H1 (cell line): ENCODE measurements at regions not wholly inside any gene's neighbourhood (a gene's known extent, or its start where the extent isn't known, plus 50 kb on each side); places are given as distances from the start of the nearest gene placed in this dataset.

ENCODE experiments used
- CTCF ChIA-PET: fragments of 300-600 bp; sonication (Branson Sonifier 250); formaldehyde crosslinking; loops from one replicate; lab custom pipeline; 2021; ENCODE audit not compliant: partially characterized antibody; lab: Charles Lee
- POLR2A ChIA-PET: fragments of 300-600 bp; sonication (Branson Sonifier 250); formaldehyde crosslinking; loops from one replicate; lab custom pipeline; 2021; ENCODE audit warnings: inconsistent platforms; ENCODE audit not compliant: partially characterized antibody; lab: Charles Lee
- DNase-seq, 2 experiments: peaks; one replicate each; pipeline versions ENCODE4 v3.0.0 to v3.0.0-alpha.2; 2010 to 2022; ENCODE audit warnings: low spot score in 2 of 2, low read depth in 1 of 2, mixed read lengths in 1 of 2
- FAIRE-seq: peaks from 2 replicates; lab custom pipeline; 2011; peaks lifted over from hg19 to GRCh38; lab: Jason Lieb, UNC
- H2AFZ ChIP-seq: 2 replicates; pipeline ENCODE4 v1.8.1; 2012; ENCODE audit warnings: low read length, inconsistent platforms
- H2AK5ac ChIP-seq: 2 replicates; pipeline ENCODE4 v1.6.1; 2013; ENCODE audit warnings: low read depth, low read length
- H2BK120ac ChIP-seq: replicated peaks from 2 replicates; pipeline ENCODE3; 2013; ENCODE audit warnings: low read depth, low read length, inconsistent platforms
- H2BK12ac ChIP-seq: 2 replicates; pipeline ENCODE4 v1.6.1; 2013; ENCODE audit warnings: low read depth, low read length
- H2BK15ac ChIP-seq: 2 replicates; pipeline ENCODE4 v1.6.1; 2013; ENCODE audit warnings: low read length
- H2BK20ac ChIP-seq: 2 replicates; pipeline ENCODE4 v1.6.1; 2013; ENCODE audit warnings: low read length
- H2BK5ac ChIP-seq: 2 replicates; pipeline ENCODE4 v1.6.1; 2013; ENCODE audit warnings: low read depth, low read length
- H3K14ac ChIP-seq: 2 replicates; pipeline ENCODE4 v1.6.1; 2013; ENCODE audit warnings: inconsistent platforms; ENCODE audit not compliant: insufficient read length
- H3K18ac ChIP-seq: 2 replicates; pipeline ENCODE4 v1.6.1; 2013; ENCODE audit warnings: low read length; ENCODE audit errors: extremely low read depth
- H3K23ac ChIP-seq: 2 replicates; pipeline ENCODE4 v1.6.1; 2013; ENCODE audit warnings: inconsistent platforms; ENCODE audit not compliant: insufficient read length
- H3K23me2 ChIP-seq: 2 replicates; pipeline ENCODE4 v1.6.1; 2013; ENCODE audit warnings: low read depth, low read length
- H3K27ac ChIP-seq: 2 replicates; pipeline ENCODE4 v1.6.1; 2011; ENCODE audit warnings: low read depth, low read length, inconsistent platforms
- H3K27me3 ChIP-seq, 4 experiments: replicated peaks in 1 of 4; 1 replicate in 1 of 4; 2 replicates in 3 of 4; pipeline versions ENCODE4 v1.6.1 to v1.8.1; 2011 to 2013; ENCODE audit warnings: low read length in 3 of 4, mild to moderate bottlenecking in 3 of 4, inconsistent platforms in 2 of 4, mixed read lengths in 2 of 4, moderate library complexity in 1 of 4; ENCODE audit not compliant: control insufficient read depth in 3 of 4, insufficient read depth in 3 of 4; ENCODE audit errors: extremely low read depth in 1 of 4
- H3K36me3 ChIP-seq, 4 experiments: 2 replicates each; pipeline versions ENCODE4 v1.6.1 to v1.8.1; 2011 to 2013; ENCODE audit warnings: mild to moderate bottlenecking in 4 of 4, low read length in 3 of 4, moderate library complexity in 2 of 4, control low read depth in 1 of 4, inconsistent platforms in 1 of 4; ENCODE audit not compliant: insufficient read depth in 4 of 4, control insufficient read depth in 2 of 4
- H3K4ac ChIP-seq: replicated peaks from 2 replicates; pipeline ENCODE3; 2013; ENCODE audit warnings: low read length, low read depth, mixed read lengths, inconsistent platforms; ENCODE audit not compliant: insufficient read length
- H3K4me1 ChIP-seq, 4 experiments: replicated peaks in 1 of 4; 1 replicate in 1 of 4; 2 replicates in 3 of 4; pipeline versions ENCODE4 v1.6.1 to v1.8.1; 2011 to 2013; ENCODE audit warnings: low read length in 3 of 4, inconsistent platforms in 2 of 4, mixed read lengths in 1 of 4; ENCODE audit not compliant: insufficient read depth in 4 of 4, control insufficient read depth in 3 of 4
- H3K4me2 ChIP-seq, 2 experiments: 2 replicates each; pipeline versions ENCODE4 v1.6.1 to v1.8.1; 2011 to 2013; ENCODE audit warnings: low read depth in 2 of 2, low read length in 2 of 2, control low read depth in 1 of 2, inconsistent platforms in 1 of 2, mild to moderate bottlenecking in 1 of 2; ENCODE audit not compliant: insufficient read depth in 1 of 2
- H3K4me3 ChIP-seq, 4 experiments: fragments of 200-600, 300-600 bp in 1 of 4; sonication (generic), shearing (Covaris generic), sonication (Bioruptor Twin) in 1 of 4; 2 replicates each; pipeline versions ENCODE4 v1.5.1 to v1.8.1; 2011 to 2016; ENCODE audit warnings: low read length in 4 of 4, low read depth in 3 of 4, control low read depth in 2 of 4, inconsistent platforms in 2 of 4, mild to moderate bottlenecking in 2 of 4, mixed read lengths in 1 of 4, moderate library complexity in 1 of 4; ENCODE audit not compliant: insufficient read depth in 2 of 4; ENCODE audit errors: extremely low read depth in 1 of 4
- H3K56ac ChIP-seq: replicated peaks from 2 replicates; pipeline ENCODE3; 2013; ENCODE audit warnings: low read depth, mild to moderate bottlenecking, mixed read lengths, low read length, inconsistent platforms; ENCODE audit not compliant: insufficient read length
- H3K79me1 ChIP-seq: 2 replicates; pipeline ENCODE4 v1.6.1; 2013; ENCODE audit warnings: low read depth, low read length, control low read depth
- H3K79me2 ChIP-seq, 2 experiments: 2 replicates each; pipeline versions ENCODE4 v1.6.1 to v1.8.1; 2012 to 2013; ENCODE audit warnings: low read length in 2 of 2, mild to moderate bottlenecking in 2 of 2, inconsistent platforms in 1 of 2; ENCODE audit not compliant: insufficient read depth in 2 of 2, control insufficient read depth in 1 of 2
- H3K9ac ChIP-seq, 4 experiments: replicated peaks in 1 of 4; 1 replicate in 1 of 4; 2 replicates in 3 of 4; pipeline versions ENCODE4 v1.6.1 to v1.8.1; 2011 to 2013; ENCODE audit warnings: low read depth in 3 of 4, low read length in 3 of 4, control low read depth in 2 of 4, mild to moderate bottlenecking in 2 of 4, moderate library complexity in 2 of 4, inconsistent platforms in 1 of 4; ENCODE audit errors: extremely low read depth in 1 of 4
- H3K9me3 ChIP-seq, 2 experiments: 2 replicates each; pipeline versions ENCODE4 v1.6.1 to v1.8.1; 2012 to 2013; ENCODE audit warnings: mild to moderate bottlenecking in 2 of 2, moderate library complexity in 2 of 2, control low read depth in 1 of 2, inconsistent platforms in 1 of 2, low read depth in 1 of 2, low read length in 1 of 2, mixed read lengths in 1 of 2; ENCODE audit not compliant: insufficient read depth in 2 of 2
- H4K20me1 ChIP-seq, 2 experiments: replicated peaks in 1 of 2; 2 replicates each; pipeline versions ENCODE3 to v1.8.1; 2011 to 2013; ENCODE audit warnings: inconsistent platforms in 2 of 2, low read length in 2 of 2, mild to moderate bottlenecking in 1 of 2; ENCODE audit not compliant: insufficient read depth in 2 of 2, control insufficient read depth in 1 of 2
- H4K5ac ChIP-seq: 2 replicates; pipeline ENCODE4 v1.6.1; 2013; ENCODE audit warnings: low read length, low read depth, mixed read lengths, inconsistent platforms; ENCODE audit not compliant: insufficient read length
- H4K8ac ChIP-seq: 2 replicates; pipeline ENCODE4 v1.8.0; 2013; ENCODE audit warnings: mild to moderate bottlenecking, moderate library complexity, low read length, inconsistent platforms; ENCODE audit not compliant: insufficient read depth; ENCODE audit errors: extremely low read depth
- H4K91ac ChIP-seq: replicated peaks from 2 replicates; pipeline ENCODE3; 2013; ENCODE audit warnings: low read length, mixed read lengths, inconsistent platforms; ENCODE audit not compliant: insufficient read length
- CHD2 ChIP-seq: IDR thresholded peaks from 2 replicates; pipeline ENCODE4 v1.6.1; 2012; ENCODE audit warnings: low read length, improper control_type of control experiment
- EP300 ChIP-seq, 2 experiments: IDR thresholded peaks; 1 replicate in 1 of 2; 2 replicates in 1 of 2; pipeline ENCODE4 v1.6.1; 2011 to 2012; ENCODE audit warnings: low read depth in 2 of 2, low read length in 2 of 2, mild to moderate bottlenecking in 2 of 2, borderline replicate concordance in 1 of 2, inconsistent platforms in 1 of 2, moderate library complexity in 1 of 2
- JUN ChIP-seq: IDR thresholded peaks from 2 replicates; pipeline ENCODE4 v1.6.1; 2011; ENCODE audit warnings: low read depth, mild to moderate bottlenecking, improper control_type of control experiment, low read length
- JUND ChIP-seq: IDR thresholded peaks from 2 replicates; pipeline ENCODE4 v1.6.1; 2011; ENCODE audit warnings: mild to moderate bottlenecking, improper control_type of control experiment, low read length
- POU5F1 ChIP-seq: IDR thresholded peaks from 2 replicates; pipeline ENCODE4 v1.6.1; 2011; ENCODE audit warnings: low read depth, mild to moderate bottlenecking, low read length, moderate library complexity
- RNF2 ChIP-seq: fragments of 200-900, 300-1000 bp; sonication (generic); IDR thresholded peaks from 2 replicates; pipeline ENCODE4 v1.7.1; 2016; ENCODE audit warnings: borderline replicate concordance, low read depth, mild to moderate bottlenecking, antibody characterized with exemption, low read length; ENCODE audit not compliant: poor library complexity, severe bottlenecking; ENCODE audit errors: missing control alignments
- YY1 ChIP-seq: IDR thresholded peaks from 2 replicates; pipeline ENCODE4 v1.6.1; 2011; ENCODE audit warnings: low read depth, mild to moderate bottlenecking, low read length
- WGBS, 2 experiments: shearing (Covaris generic) in 1 of 2; methylation state at CpG; one replicate each; pipeline versions ENCODE4 v1.1.6 to v1.1.7; 2013 to 2015; ENCODE audit warnings: low lambda C conversion rate in 2 of 2, mixed read lengths in 2 of 2, inconsistent platforms in 1 of 2, low coverage in 1 of 2, missing lambda C conversion rate in 1 of 2; ENCODE audit not compliant: insufficient replicate concordance in 2 of 2, insufficient coverage in 1 of 2, insufficient read length in 1 of 2; ENCODE audit errors: extremely low coverage in 1 of 2, missing lambda C conversion rate in 1 of 2; 5-methylcytosine and 5-hydroxymethylcytosine counted together

DNA sequence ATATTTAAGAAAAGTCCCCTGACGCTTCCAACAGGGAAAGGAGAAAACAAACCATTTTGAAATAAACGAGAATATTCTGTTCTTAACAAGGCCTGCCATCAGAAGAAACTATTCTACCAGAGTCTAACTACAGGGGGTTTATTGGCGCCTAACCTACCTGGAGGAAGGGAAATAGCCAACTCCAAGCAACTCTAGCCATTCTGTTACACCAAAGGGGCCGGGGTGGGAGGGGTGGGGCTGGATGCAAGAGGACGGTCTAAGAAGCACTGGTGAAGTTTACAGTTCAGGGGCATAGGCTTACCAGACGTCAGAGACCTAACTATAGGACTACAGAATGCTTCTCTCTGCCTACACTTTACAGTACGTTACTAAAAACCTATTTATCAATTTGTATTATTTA, 60.5 kb upstream of the GALNT5 start:
- no peak overlapping the region for H3K4me3 ChIP-seq
- H4K91ac ChIP-seq, result no peak overlapping the region
- H3K18ac ChIP-seq, result no peak overlapping the region
- DNase-seq, result no peak
- H3K27ac ChIP-seq, result no peak overlapping the region
- H3K23me2 ChIP-seq, result no peaks in the 10 kb centered on the region
- H2BK20ac ChIP-seq, result no peak overlapping the region
- no peaks in the 10 kb centered on the region for H3K79me1 ChIP-seq
- H2AK5ac ChIP-seq, result no peak overlapping the region
- no peak for FAIRE-seq
- H3K9me3 ChIP-seq, result no peaks in the 10 kb centered on the region
- no peak overlapping the region for H4K5ac ChIP-seq
- no peak overlapping the region for H2AFZ ChIP-seq
- no peaks in the 10 kb centered on the region for H3K36me3 ChIP-seq
- no peak overlapping the region for H3K4me2 ChIP-seq
- H4K20me1 ChIP-seq, result no peaks in the 10 kb centered on the region
- H3K9ac ChIP-seq, result no peak overlapping the region
- no peak overlapping the region for H2BK120ac ChIP-seq
- WGBS, 2 experiments, result 61% methylated on average over 7 of the region's 7 CpGs; no CpG with 5 or more reads in 1 of the 2 experiments
- no peak overlapping the region for H2BK5ac ChIP-seq
- no peak overlapping the region for H2BK15ac ChIP-seq
- H3K23ac ChIP-seq, result no peak overlapping the region
- no peaks in the 10 kb centered on the region for H3K79me2 ChIP-seq
- no peak overlapping the region for H3K14ac ChIP-seq
- H4K8ac ChIP-seq, result no peak overlapping the region
- ChIA-PET CTCF (no interaction called here), POLR2A (no interaction called here)
- H3K4ac ChIP-seq, result no peak overlapping the region
- H3K56ac ChIP-seq, result no peak overlapping the region
- H3K4me1 ChIP-seq, result no peaks in the 10 kb centered on the region
- no peak overlapping the region for H2BK12ac ChIP-seq
- H3K27me3 ChIP-seq, result no peaks in the 10 kb centered on the region
- TF ChIP-seq JUND (no peak), YY1 (no peak), POU5F1 (no peak), JUN (no peak), CHD2 (no peak), RNF2 (no peak), EP300 (IDR thresholded peaks at IDR 0.05; ENCODE audit: borderline replicate concordance in 1 of 2, low read depth in 2 of 2, low read length in 2 of 2) (no peak)
